ENCODE measurements at regions not wholly inside any gene's neighbourhood (a gene's known extent, or its start where the extent isn't known, plus 50 kb on each side); places are given as distances from the start of the nearest gene placed in this dataset.

GRCh38 chr11:29826878-29827277 is 190.0 kb downstream of the KCNA4 start:
- Mint-ChIP-seq H3K36me3 (no peaks in the 10 kb centered on the region), H3K4me3 (no peak overlapping the region), H3K9me3 (peaks cover 2 to 35% (median 11%) of the 10 kb centered on the region in 7 donors), H3K27ac (no peak overlapping the region), H3K27me3 (no peaks in the 10 kb centered on the region), H3K4me1 (no peaks in the 10 kb centered on the region)
- no peaks in the 10 kb centered on the region for H3K27me3 ChIP-seq (ENCODE audit: control insufficient read depth, insufficient read depth, low read length)
- H3K4me1 ChIP-seq (ENCODE audit: control insufficient read depth, insufficient read depth, low read length, poor library complexity, severe bottlenecking), result no peaks in the 10 kb centered on the region
- no peak for DNase-seq
- no peaks in the 10 kb centered on the region for H3K36me3 ChIP-seq (ENCODE audit: control insufficient read depth, insufficient read depth, low read length)
- H3K4me3 ChIP-seq (ENCODE audit: low read depth, low read length), result no peak overlapping the region
- peaks cover 0 to 5% of the 10 kb centered on the region in 2 experiments for H3K9me3 ChIP-seq (ENCODE audit: control insufficient read depth in 2 of 2, low read length in 2 of 2)
- ATAC-seq (ENCODE audit: low read depth in 2 of 2), result no peak
- H3K27ac ChIP-seq (ENCODE audit: insufficient read depth, low read length, poor library complexity, severe bottlenecking), result no peak overlapping the region

- H3K27ac ChIP-seq (ENCODE audit: insufficient read depth, low read length, poor library complexity, severe bottlenecking), result no peak overlapping the region
- no peaks in the 10 kb centered on the region for H3K36me3 Mint-ChIP-seq
- H3K9me3 Mint-ChIP-seq, result peaks cover 0 to 29% (median 11%) of the 10 kb centered on the region in 7 donors
- H3K27me3 Mint-ChIP-seq, result no peaks in the 10 kb centered on the region
- H3K27me3 ChIP-seq (ENCODE audit: control insufficient read depth, insufficient read depth, low read length), result no peaks in the 10 kb centered on the region
- H3K27ac Mint-ChIP-seq, result no peak overlapping the region
- H3K4me3 ChIP-seq (ENCODE audit: low read depth, low read length), result no peak overlapping the region
- no peaks in the 10 kb centered on the region for H3K4me1 ChIP-seq (ENCODE audit: control insufficient read depth, insufficient read depth, low read length, poor library complexity, severe bottlenecking)
- no peak for ATAC-seq (ENCODE audit: low read depth in 2 of 2)
- H3K4me1 Mint-ChIP-seq, result no peaks in the 10 kb centered on the region
- no peaks in the 10 kb centered on the region for H3K36me3 ChIP-seq (ENCODE audit: control insufficient read depth, insufficient read depth, low read length)
- peaks cover 3 to 11% of the 10 kb centered on the region in 2 experiments for H3K9me3 ChIP-seq (ENCODE audit: control insufficient read depth in 2 of 2, low read length in 2 of 2)
- no peak overlapping the region for H3K4me3 Mint-ChIP-seq
- DNase-seq, result no peak
These were observed 200.5 kb downstream of the KCNA4 start for GRCh38 chr11:29816359-29816758.

GRCh38 chr11:29809121-29809520 is 207.7 kb downstream of the KCNA4 start:
- H3K4me3 Mint-ChIP-seq, result no peak overlapping the region
- no peaks in the 10 kb centered on the region for H3K36me3 Mint-ChIP-seq
- H3K4me1 ChIP-seq (ENCODE audit: control insufficient read depth, insufficient read depth, low read length, poor library complexity, severe bottlenecking), result no peaks in the 10 kb centered on the region
- H3K9me3 ChIP-seq (ENCODE audit: control insufficient read depth in 2 of 2, low read length in 2 of 2), result no peaks in the 10 kb centered on the region
- H3K27me3 ChIP-seq (ENCODE audit: control insufficient read depth, insufficient read depth, low read length), result no peaks in the 10 kb centered on the region
- no peak overlapping the region for H3K27ac Mint-ChIP-seq
- no peak overlapping the region for H3K4me3 ChIP-seq (ENCODE audit: low read depth, low read length)
- DNase-seq (no peak), ATAC-seq (ENCODE audit: low read depth in 2 of 2) (no peak)
- H3K27me3 Mint-ChIP-seq, result no peaks in the 10 kb centered on the region
- no peaks in the 10 kb centered on the region for H3K4me1 Mint-ChIP-seq
- H3K36me3 ChIP-seq (ENCODE audit: control insufficient read depth, insufficient read depth, low read length), result no peaks in the 10 kb centered on the region
- peaks cover 2 to 12% (median 6%) of the 10 kb centered on the region in 7 donors for H3K9me3 Mint-ChIP-seq
- H3K27ac ChIP-seq (ENCODE audit: insufficient read depth, low read length, poor library complexity, severe bottlenecking), result no peak overlapping the region

GRCh38 chr11:29802522-29802921 is 214.3 kb downstream of the KCNA4 start:
- Histone ChIP-seq H3K27me3 (ENCODE audit: control insufficient read depth, insufficient read depth, low read length) (no peaks in the 10 kb centered on the region), H3K9me3 (ENCODE audit: control insufficient read depth in 2 of 2, low read length in 2 of 2) (peaks cover 0 to 2% of the 10 kb centered on the region in 2 experiments), H3K4me3 (ENCODE audit: low read depth, low read length) (no peak overlapping the region), H3K36me3 (ENCODE audit: control insufficient read depth, insufficient read depth, low read length) (no peaks in the 10 kb centered on the region), H3K27ac (ENCODE audit: insufficient read depth, low read length, poor library complexity, severe bottlenecking) (no peak overlapping the region), H3K4me1 (ENCODE audit: control insufficient read depth, insufficient read depth, low read length, poor library complexity, severe bottlenecking) (no peaks in the 10 kb centered on the region)
- DNase-seq (no peak), ATAC-seq (ENCODE audit: low read depth in 2 of 2) (no peak)
- peaks cover 0 to 4% (median 0%) of the 10 kb centered on the region in 4 donors for H3K4me1 Mint-ChIP-seq
- peaks cover 0 to 10% (median 2%) of the 10 kb centered on the region in 7 donors for H3K9me3 Mint-ChIP-seq
- no peak overlapping the region for H3K27ac Mint-ChIP-seq
- no peaks in the 10 kb centered on the region for H3K27me3 Mint-ChIP-seq
- no peaks in the 10 kb centered on the region for H3K36me3 Mint-ChIP-seq
- H3K4me3 Mint-ChIP-seq, result no peak overlapping the region

- H3K9me3 ChIP-seq (ENCODE audit: control insufficient read depth in 2 of 2, low read length in 2 of 2), result peaks cover 0 to 2% of the 10 kb centered on the region in 2 experiments
- Mint-ChIP-seq H3K4me3 (no peak overlapping the region), H3K4me1 (peaks cover 0 to 4% (median 0%) of the 10 kb centered on the region in 4 donors), H3K27ac (no peak overlapping the region), H3K9me3 (peaks cover 0 to 12% (median 4%) of the 10 kb centered on the region in 7 donors), H3K36me3 (no peaks in the 10 kb centered on the region), H3K27me3 (no peaks in the 10 kb centered on the region)
- H3K4me3 ChIP-seq (ENCODE audit: low read depth, low read length), result no peak overlapping the region
- ATAC-seq (ENCODE audit: low read depth in 2 of 2), result no peak
- no peaks in the 10 kb centered on the region for H3K36me3 ChIP-seq (ENCODE audit: control insufficient read depth, insufficient read depth, low read length)
- DNase-seq, result no peak
- H3K4me1 ChIP-seq (ENCODE audit: control insufficient read depth, insufficient read depth, low read length, poor library complexity, severe bottlenecking), result no peaks in the 10 kb centered on the region
- no peaks in the 10 kb centered on the region for H3K27me3 ChIP-seq (ENCODE audit: control insufficient read depth, insufficient read depth, low read length)
- no peak overlapping the region for H3K27ac ChIP-seq (ENCODE audit: insufficient read depth, low read length, poor library complexity, severe bottlenecking)
These were observed 215.3 kb downstream of the KCNA4 start for GRCh38 chr11:29801561-29801960.

GRCh38 chr11:29786092-29786491 is 230.7 kb downstream of the KCNA4 start:
- no peaks in the 10 kb centered on the region for H3K9me3 ChIP-seq (ENCODE audit: control insufficient read depth in 2 of 2, low read length in 2 of 2)
- H3K9me3 Mint-ChIP-seq, result peaks cover 4 to 14% (median 8%) of the 10 kb centered on the region in 7 donors
- H3K4me3 Mint-ChIP-seq, result no peak overlapping the region
- H3K27me3 Mint-ChIP-seq, result no peaks in the 10 kb centered on the region
- no peaks in the 10 kb centered on the region for H3K4me1 Mint-ChIP-seq
- no peak overlapping the region for H3K27ac ChIP-seq (ENCODE audit: insufficient read depth, low read length, poor library complexity, severe bottlenecking)
- ATAC-seq (ENCODE audit: low read depth in 2 of 2), result no peak
- no peak for DNase-seq
- H3K27me3 ChIP-seq (ENCODE audit: control insufficient read depth, insufficient read depth, low read length), result no peaks in the 10 kb centered on the region
- H3K4me3 ChIP-seq (ENCODE audit: low read depth, low read length), result no peak overlapping the region
- no peaks in the 10 kb centered on the region for H3K36me3 Mint-ChIP-seq
- no peaks in the 10 kb centered on the region for H3K36me3 ChIP-seq (ENCODE audit: control insufficient read depth, insufficient read depth, low read length)
- no peaks in the 10 kb centered on the region for H3K4me1 ChIP-seq (ENCODE audit: control insufficient read depth, insufficient read depth, low read length, poor library complexity, severe bottlenecking)
- H3K27ac Mint-ChIP-seq, result no peak overlapping the region

- no peak for ATAC-seq (ENCODE audit: low read depth in 2 of 2)
- H3K4me1 Mint-ChIP-seq, result no peaks in the 10 kb centered on the region
- no peaks in the 10 kb centered on the region for H3K27me3 Mint-ChIP-seq
- Histone ChIP-seq H3K4me1 (ENCODE audit: control insufficient read depth, insufficient read depth, low read length, poor library complexity, severe bottlenecking) (no peaks in the 10 kb centered on the region), H3K4me3 (ENCODE audit: low read depth, low read length) (no peak overlapping the region), H3K27me3 (ENCODE audit: control insufficient read depth, insufficient read depth, low read length) (no peaks in the 10 kb centered on the region), H3K9me3 (ENCODE audit: control insufficient read depth in 2 of 2, low read length in 2 of 2) (no peaks in the 10 kb centered on the region), H3K36me3 (ENCODE audit: control insufficient read depth, insufficient read depth, low read length) (no peaks in the 10 kb centered on the region), H3K27ac (ENCODE audit: insufficient read depth, low read length, poor library complexity, severe bottlenecking) (no peak overlapping the region)
- peaks cover 2 to 14% (median 9%) of the 10 kb centered on the region in 7 donors for H3K9me3 Mint-ChIP-seq
- no peak for DNase-seq
- no peak overlapping the region for H3K4me3 Mint-ChIP-seq
- no peak overlapping the region for H3K27ac Mint-ChIP-seq
- no peaks in the 10 kb centered on the region for H3K36me3 Mint-ChIP-seq
These were observed 233.3 kb downstream of the KCNA4 start for GRCh38 chr11:29783506-29783905.

- Histone ChIP-seq H3K9me3 (ENCODE audit: control insufficient read depth in 2 of 2, low read length in 2 of 2) (no peaks in the 10 kb centered on the region), H3K27me3 (ENCODE audit: control insufficient read depth, insufficient read depth, low read length) (no peaks in the 10 kb centered on the region), H3K27ac (ENCODE audit: insufficient read depth, low read length, poor library complexity, severe bottlenecking) (no peak overlapping the region), H3K36me3 (ENCODE audit: control insufficient read depth, insufficient read depth, low read length) (no peaks in the 10 kb centered on the region), H3K4me1 (ENCODE audit: control insufficient read depth, insufficient read depth, low read length, poor library complexity, severe bottlenecking) (no peaks in the 10 kb centered on the region), H3K4me3 (ENCODE audit: low read depth, low read length) (no peak overlapping the region)
- no peak overlapping the region for H3K4me3 Mint-ChIP-seq
- no peak overlapping the region for H3K27ac Mint-ChIP-seq
- H3K27me3 Mint-ChIP-seq, result no peaks in the 10 kb centered on the region
- ATAC-seq (ENCODE audit: low read depth in 2 of 2) (no peak), DNase-seq (no peak)
- H3K36me3 Mint-ChIP-seq, result no peaks in the 10 kb centered on the region
- H3K4me1 Mint-ChIP-seq, result no peaks in the 10 kb centered on the region
- H3K9me3 Mint-ChIP-seq, result peaks cover 2 to 14% (median 11%) of the 10 kb centered on the region in 7 donors
These were observed 234.4 kb downstream of the KCNA4 start for GRCh38 chr11:29782447-29782846.
